ENCODE measurements at regions not wholly inside any gene's neighbourhood (a gene's known extent, or its start where the extent isn't known, plus 50 kb on each side); places are given as distances from the start of the nearest gene placed in this dataset.

GRCh38 chr2:240297256-240298116 lies 138.0 kb upstream of the GPC1 start:
- Histone ChIP-seq H3K27ac (no peak overlapping the region), H3K4me3 (no peak overlapping the region), H3K27me3 (ENCODE audit: low read depth) (no peaks in the 10 kb centered on the region), H3K9me3 (no peaks in the 10 kb centered on the region), H3K4me1 (no peaks in the 10 kb centered on the region), H3K36me3 (no peaks in the 10 kb centered on the region)
- ATAC-seq (no peak), DNase-seq (no peak)
- intact Hi-C loops (cut with DNase I), result no loop called here
- TF ChIP-seq CTCF (IDR thresholded peaks at IDR 0.05), result no peak

- DNase-seq (no peak), ATAC-seq (no peak)
- Histone ChIP-seq H3K27me3 (ENCODE audit: low read depth) (no peaks in the 10 kb centered on the region), H3K27ac (no peak overlapping the region), H3K9me3 (no peaks in the 10 kb centered on the region), H3K36me3 (no peaks in the 10 kb centered on the region), H3K4me3 (no peak overlapping the region), H3K4me1 (no peaks in the 10 kb centered on the region)
- intact Hi-C loops (cut with DNase I), result no loop called here
- no peak for TF ChIP-seq CTCF (IDR thresholded peaks at IDR 0.05)
These were observed 137.2 kb upstream of the GPC1 start for GRCh38 chr2:240298117-240298790.

GRCh38 chr2:240298803-240299709 lies 136.4 kb upstream of the GPC1 start:
- intact Hi-C loops (cut with DNase I), result no loop called here
- Histone ChIP-seq H3K4me3 (no peak overlapping the region), H3K27me3 (ENCODE audit: low read depth) (no peaks in the 10 kb centered on the region), H3K9me3 (no peaks in the 10 kb centered on the region), H3K4me1 (no peaks in the 10 kb centered on the region), H3K27ac (no peak overlapping the region), H3K36me3 (no peaks in the 10 kb centered on the region)
- ATAC-seq (no peak), DNase-seq (no peak)
- TF ChIP-seq CTCF (IDR thresholded peaks at IDR 0.05), result no peak

- Histone ChIP-seq H3K4me1 (no peaks in the 10 kb centered on the region), H3K27me3 (ENCODE audit: low read depth) (no peaks in the 10 kb centered on the region), H3K36me3 (no peaks in the 10 kb centered on the region), H3K9me3 (no peaks in the 10 kb centered on the region), H3K4me3 (no peak overlapping the region), H3K27ac (no peak overlapping the region)
- ATAC-seq (no peak), DNase-seq (no peak)
- TF ChIP-seq CTCF (IDR thresholded peaks at IDR 0.05), result no peak
- intact Hi-C loops (cut with DNase I), result no loop called here
These were observed 135.8 kb upstream of the GPC1 start for GRCh38 chr2:240299710-240300068.

- H3K9me3 ChIP-seq, result no peaks in the 10 kb centered on the region
- no peak for ATAC-seq
- intact Hi-C loops (cut with DNase I), result no loop called here
- H3K36me3 ChIP-seq, result no peaks in the 10 kb centered on the region
- H3K4me1 ChIP-seq, result no peaks in the 10 kb centered on the region
- TF ChIP-seq CTCF (IDR thresholded peaks at IDR 0.05), result no peak
- DNase-seq, result no peak
- H3K27me3 ChIP-seq (ENCODE audit: low read depth), result no peaks in the 10 kb centered on the region
- H3K27ac ChIP-seq, result no peak overlapping the region
- H3K4me3 ChIP-seq, result no peak overlapping the region
These were observed 135.1 kb upstream of the GPC1 start for GRCh38 chr2:240300261-240300821.

Data from lower lobe of right lung (tissue), 2 donors.